Activated naive CD8-positive, alpha-beta T cell treated with anti-CD3 and anti-CD28 coated beads, Interleukin-2, amount 10 ng/mL, durations not matched to agents 7 days and 5 days (primary cell): ENCODE measurements at regions not wholly inside any gene's neighbourhood (a gene's known extent, or its start where the extent isn't known, plus 50 kb on each side); places are given as distances from the start of the nearest gene placed in this dataset.
A peak's percentile ranks its signal among the peaks of the same experiment; 100 is the strongest.
"Not testable (repeated sequence)": the region's sequence is repeated elsewhere in the genome, so short reads cannot be mapped to it uniquely, and the experiment has no call there.

Source experiments
- ATAC-seq: fragments of 150-1000 bp; cut with Tn5 transposase; one replicate; pipeline ENCODE4 v1.10.0; 2021; ENCODE audit warnings: low read depth, moderate library complexity
- POLR2A ChIA-PET: fragments of 350-600 bp; sonication (Branson Sonifier 250); formaldehyde crosslinking; loops from one replicate; lab custom pipeline; 2021; ENCODE audit warnings: antibody characterized with exemption; lab: Charles Lee
- DNase-seq: peaks from one replicate; pipeline ENCODE4 v3.0.0; 2021
- H3K27ac Mint-ChIP-seq: one replicate; pipeline ENCODE4 v1.8.0; 2022; ENCODE audit warnings: mild to moderate bottlenecking, mixed read lengths
- H3K27me3 Mint-ChIP-seq: one replicate; pipeline ENCODE4 v1.8.0; 2022; ENCODE audit warnings: mild to moderate bottlenecking, moderate library complexity, mixed read lengths
- H3K36me3 Mint-ChIP-seq: one replicate; pipeline ENCODE4 v1.8.0; 2021; ENCODE audit warnings: mild to moderate bottlenecking, mixed read lengths
- H3K4me1 Mint-ChIP-seq: one replicate; pipeline ENCODE4 v1.8.0; 2021; ENCODE audit warnings: mixed read lengths
- H3K4me3 Mint-ChIP-seq: one replicate; pipeline ENCODE4 v1.8.0; 2022; ENCODE audit warnings: mild to moderate bottlenecking, moderate library complexity, mixed read lengths
- H3K9me3 Mint-ChIP-seq: one replicate; pipeline ENCODE4 v1.8.0; 2021; ENCODE audit warnings: mixed read lengths

GRCh38 chrX:78822157-78822690 lies 74.7 kb downstream of the LPAR4 start:
- peaks cover under 1% of the 10 kb centered on the region for H3K9me3 Mint-ChIP-seq
- POLR2A ChIA-PET: no interaction called here

GRCh38 chrX:78831523-78831922 lies 84.0 kb downstream of the LPAR4 start:
- POLR2A ChIA-PET: no interaction called here
- no peaks in the 10 kb centered on the region for H3K4me1 Mint-ChIP-seq
- no peak overlapping the region for H3K4me3 Mint-ChIP-seq
- no peak for DNase-seq
- no peak for ATAC-seq
- no peak overlapping the region for H3K27ac Mint-ChIP-seq
- no peaks in the 10 kb centered on the region for H3K36me3 Mint-ChIP-seq
- no peaks in the 10 kb centered on the region for H3K9me3 Mint-ChIP-seq
- no peaks in the 10 kb centered on the region for H3K27me3 Mint-ChIP-seq

More at GRCh38 chrX:78822157-78822690, 74.7 kb downstream of the LPAR4 start:
- H3K27ac Mint-ChIP-seq: no peak overlapping the region
- ATAC-seq: no peak
- no peaks in the 10 kb centered on the region for H3K27me3 Mint-ChIP-seq
- no peaks in the 10 kb centered on the region for H3K36me3 Mint-ChIP-seq
- no peak for DNase-seq
- H3K4me3 Mint-ChIP-seq: no peak overlapping the region
- no peaks in the 10 kb centered on the region for H3K4me1 Mint-ChIP-seq

- POLR2A ChIA-PET: no interaction called here
- no peak for DNase-seq
- H3K4me1 Mint-ChIP-seq: no peaks in the 10 kb centered on the region
- no peak overlapping the region for H3K4me3 Mint-ChIP-seq
- no peaks in the 10 kb centered on the region for H3K9me3 Mint-ChIP-seq
- H3K27ac Mint-ChIP-seq: no peak overlapping the region
- no peak for ATAC-seq
- H3K27me3 Mint-ChIP-seq: no peaks in the 10 kb centered on the region
- no peaks in the 10 kb centered on the region for H3K36me3 Mint-ChIP-seq
Observed at GRCh38 chrX:78838709-78839108, 91.2 kb downstream of the LPAR4 start.

- H3K4me1 Mint-ChIP-seq: no peaks in the 10 kb centered on the region
- POLR2A ChIA-PET: no interaction called here
- DNase-seq (no peak), ATAC-seq (no peak)
- no peaks in the 10 kb centered on the region for H3K9me3 Mint-ChIP-seq
- H3K27ac Mint-ChIP-seq: no peak overlapping the region
- no peaks in the 10 kb centered on the region for H3K36me3 Mint-ChIP-seq
- no peak overlapping the region for H3K4me3 Mint-ChIP-seq
- no peaks in the 10 kb centered on the region for H3K27me3 Mint-ChIP-seq
Observed at GRCh38 chrX:78839711-78840110, 92.2 kb downstream of the LPAR4 start.

- ATAC-seq, H3K27ac Mint-ChIP-seq, H3K36me3 Mint-ChIP-seq, H3K4me3 Mint-ChIP-seq, DNase-seq, H3K9me3 Mint-ChIP-seq, H3K27me3 Mint-ChIP-seq, H3K4me1 Mint-ChIP-seq, POLR2A ChIA-PET: not testable (repeated sequence)
Observed at GRCh38 chrX:78844218-78844617, 96.7 kb downstream of the LPAR4 start.

GRCh38 chrX:78881248-78881647 lies 63.9 kb upstream of the P2RY10 start:
- DNase-seq, POLR2A ChIA-PET, H3K27ac Mint-ChIP-seq, H3K36me3 Mint-ChIP-seq, ATAC-seq, H3K4me1 Mint-ChIP-seq, H3K4me3 Mint-ChIP-seq, H3K27me3 Mint-ChIP-seq: not testable (repeated sequence)
- H3K9me3 Mint-ChIP-seq: peaks cover 13% of the 10 kb centered on the region

GRCh38 chrX:78886550-78886949 lies 58.6 kb upstream of the P2RY10 start:
- DNase-seq (no peak), ATAC-seq (peak; percentile 47)

More at GRCh38 chrX:78886550-78886949, 58.6 kb upstream of the P2RY10 start:
- H3K4me3 Mint-ChIP-seq: no peak overlapping the region
- peak overlapping the region; percentile 75 for H3K27ac Mint-ChIP-seq
- no peaks in the 10 kb centered on the region for H3K27me3 Mint-ChIP-seq
- H3K4me1 Mint-ChIP-seq: peaks cover 9% of the 10 kb centered on the region
- H3K36me3 Mint-ChIP-seq: no peaks in the 10 kb centered on the region
- POLR2A ChIA-PET: no interaction called here
- peaks cover 5% of the 10 kb centered on the region for H3K9me3 Mint-ChIP-seq
